Mammary epithelial cell (primary cell): ENCODE measurements at regions not wholly inside any gene's neighbourhood (a gene's known extent, or its start where the extent isn't known, plus 50 kb on each side); places are given as distances from the start of the nearest gene placed in this dataset.

Source experiments
- EZH2 ChIP-seq: IDR thresholded peaks from 2 replicates; pipeline ENCODE4 v1.6.1; 2012; ENCODE audit warnings: low read length, inconsistent platforms, borderline replicate concordance
- TF ChIP-seq, protein P1 (sequence below), 2 donors: IDR thresholded peaks in 1 of 2; conservative IDR thresholded peaks in 1 of 2; 2 replicates each; pipeline ENCODE4 v1.5.1; 2011 to 2012; ENCODE audit warnings: inconsistent platforms in 2 of 2, low read length in 2 of 2, mild to moderate bottlenecking in 2 of 2, control low read depth in 1 of 2, low read depth in 1 of 2; ENCODE audit not compliant: insufficient read depth in 1 of 2; ENCODE audit errors: extremely low read depth in 1 of 2

DNA sequence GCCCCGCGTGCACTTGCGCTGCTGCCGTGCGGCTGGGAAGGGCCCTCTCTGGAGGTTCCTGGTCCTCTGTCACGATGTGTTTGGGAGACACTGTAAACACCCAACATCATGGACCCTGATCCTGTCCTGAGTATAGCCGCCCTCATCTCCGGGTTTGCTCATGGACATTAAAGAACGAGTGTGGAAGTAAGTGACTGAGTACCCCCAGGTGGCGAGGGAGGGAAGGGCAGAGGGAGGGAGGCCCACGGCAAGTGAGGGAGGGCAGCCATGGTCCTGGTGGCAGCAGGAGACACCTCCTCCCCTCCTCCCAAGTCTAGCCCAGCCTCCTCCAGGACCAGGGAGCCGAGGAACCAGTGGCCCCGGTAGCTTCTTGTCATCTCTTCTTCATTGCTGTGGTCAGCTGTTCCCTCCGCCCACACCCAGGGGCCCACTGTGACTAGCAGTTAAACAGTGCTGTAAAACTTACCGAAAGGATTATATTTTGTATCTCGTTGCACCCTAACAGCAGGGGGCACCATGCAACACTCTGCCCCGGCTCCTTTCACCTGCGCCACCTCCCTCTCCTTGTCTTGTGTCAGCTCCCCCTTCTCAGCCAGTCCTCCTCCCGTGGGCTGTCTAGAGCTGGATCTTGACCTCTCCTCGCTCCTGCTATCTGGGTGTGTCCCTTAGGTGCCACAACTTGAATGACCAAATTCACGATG is 566.5 kb upstream of the B3GAT1 start:
- TF ChIP-seq, protein P1, sequence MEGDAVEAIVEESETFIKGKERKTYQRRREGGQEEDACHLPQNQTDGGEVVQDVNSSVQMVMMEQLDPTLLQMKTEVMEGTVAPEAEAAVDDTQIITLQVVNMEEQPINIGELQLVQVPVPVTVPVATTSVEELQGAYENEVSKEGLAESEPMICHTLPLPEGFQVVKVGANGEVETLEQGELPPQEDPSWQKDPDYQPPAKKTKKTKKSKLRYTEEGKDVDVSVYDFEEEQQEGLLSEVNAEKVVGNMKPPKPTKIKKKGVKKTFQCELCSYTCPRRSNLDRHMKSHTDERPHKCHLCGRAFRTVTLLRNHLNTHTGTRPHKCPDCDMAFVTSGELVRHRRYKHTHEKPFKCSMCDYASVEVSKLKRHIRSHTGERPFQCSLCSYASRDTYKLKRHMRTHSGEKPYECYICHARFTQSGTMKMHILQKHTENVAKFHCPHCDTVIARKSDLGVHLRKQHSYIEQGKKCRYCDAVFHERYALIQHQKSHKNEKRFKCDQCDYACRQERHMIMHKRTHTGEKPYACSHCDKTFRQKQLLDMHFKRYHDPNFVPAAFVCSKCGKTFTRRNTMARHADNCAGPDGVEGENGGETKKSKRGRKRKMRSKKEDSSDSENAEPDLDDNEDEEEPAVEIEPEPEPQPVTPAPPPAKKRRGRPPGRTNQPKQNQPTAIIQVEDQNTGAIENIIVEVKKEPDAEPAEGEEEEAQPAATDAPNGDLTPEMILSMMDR (conservative IDR thresholded peaks at IDR 0.05 in 1 of 2, IDR thresholded peaks at IDR 0.05 in 1 of 2; ENCODE audit: extremely low read depth in 1 of 2, insufficient read depth in 1 of 2, low read depth in 1 of 2, low read length in 2 of 2) = no peak
- TF ChIP-seq EZH2 = no peak
